CD14-positive monocyte (primary cell): ENCODE measurements at regions not wholly inside any gene's neighbourhood (a gene's known extent, or its start where the extent isn't known, plus 50 kb on each side); places are given as distances from the start of the nearest gene placed in this dataset.
"Not testable (repeated sequence)": the region's sequence is repeated elsewhere in the genome, so short reads cannot be mapped to it uniquely, and the experiment has no call there.

Experiments used
- DNase-seq, 3 donors: peaks; one replicate each; pipeline ENCODE4 v3.0.0-alpha.2; 2011 to 2022
- H2AFZ ChIP-seq: 2 replicates; pipeline ENCODE4 v1.6.0; 2012; ENCODE audit warnings: mild to moderate bottlenecking, low read depth, low read length, inconsistent platforms; ENCODE audit not compliant: insufficient read depth, poor library complexity, severe bottlenecking
- H3K27ac ChIP-seq, 2 donors: 1 replicate in 1 of 2; 2 replicates in 1 of 2; pipeline ENCODE4 v1.5.1; 2012 to 2013; ENCODE audit warnings: low read length in 2 of 2, control low read depth in 1 of 2, inconsistent platforms in 1 of 2, low read depth in 1 of 2, mild to moderate bottlenecking in 1 of 2
- H3K27me3 ChIP-seq, 2 donors: one replicate each; pipeline versions ENCODE4 v1.6.0 to v1.6.1; 2011 to 2013; ENCODE audit warnings: low read length in 2 of 2; ENCODE audit not compliant: control insufficient read depth in 2 of 2, insufficient read depth in 2 of 2
- H3K36me3 ChIP-seq, 2 donors: replicated peaks in 1 of 2; 1 replicate in 1 of 2; 2 replicates in 1 of 2; pipeline versions ENCODE4 v1.5.1 to v1.6.1; 2012 to 2013; ENCODE audit warnings: low read length in 2 of 2, control low read depth in 1 of 2, inconsistent platforms in 1 of 2, mild to moderate bottlenecking in 1 of 2; ENCODE audit not compliant: insufficient read depth in 2 of 2, control insufficient read depth in 1 of 2
- H3K4me1 ChIP-seq, 2 donors: 1 replicate in 1 of 2; 2 replicates in 1 of 2; pipeline versions ENCODE4 v1.5.1 to v1.6.1; 2012 to 2013; ENCODE audit warnings: low read length in 2 of 2, control low read depth in 1 of 2, inconsistent platforms in 1 of 2, mild to moderate bottlenecking in 1 of 2, moderate library complexity in 1 of 2; ENCODE audit not compliant: insufficient read depth in 2 of 2, control insufficient read depth in 1 of 2
- H3K4me2 ChIP-seq: replicated peaks from 2 replicates; pipeline ENCODE3; 2012; ENCODE audit warnings: low read length, moderate library complexity, mild to moderate bottlenecking; ENCODE audit not compliant: poor library complexity, severe bottlenecking; ENCODE audit errors: extremely low read depth
- H3K4me3 ChIP-seq, 3 experiments: fragments of 200-600 bp in 1 of 3; sonication (generic) in 1 of 3; replicated peaks in 1 of 3; 1 replicate in 2 of 3; 2 replicates in 1 of 3; pipeline ENCODE4 v1.5.1; 2011 to 2013; ENCODE audit warnings: low read length in 3 of 3, mild to moderate bottlenecking in 3 of 3, control low read depth in 2 of 3, low read depth in 2 of 3, inconsistent platforms in 1 of 3, moderate library complexity in 1 of 3
- H3K79me2 ChIP-seq: 2 replicates; pipeline ENCODE4 v1.6.0; 2012; ENCODE audit warnings: mild to moderate bottlenecking, control low read depth, inconsistent platforms, low read length, moderate library complexity; ENCODE audit not compliant: insufficient read depth
- H3K9ac ChIP-seq: 2 replicates; pipeline ENCODE4 v1.6.0; 2017; ENCODE audit warnings: low read length, mild to moderate bottlenecking; ENCODE audit not compliant: insufficient read depth, poor library complexity, severe bottlenecking
- H3K9me3 ChIP-seq, 2 donors: replicated peaks in 1 of 2; 1 replicate in 1 of 2; 2 replicates in 1 of 2; pipeline versions ENCODE4 v1.5.1 to v1.6.1; 2012 to 2013; ENCODE audit warnings: low read length in 2 of 2, control low read depth in 1 of 2; ENCODE audit not compliant: control insufficient read depth in 1 of 2, insufficient read depth in 1 of 2
- H4K20me1 ChIP-seq: 2 replicates; pipeline ENCODE4 v1.6.0; 2012; ENCODE audit warnings: mild to moderate bottlenecking, low read length, control low read depth, moderate library complexity; ENCODE audit not compliant: insufficient read depth
- H3K27ac Mint-ChIP-seq, 7 donors: one replicate each; pipeline ENCODE4 v1.8.0; 2020; ENCODE audit warnings: mild to moderate bottlenecking in 7 of 7, mixed read lengths in 7 of 7, moderate library complexity in 6 of 7, inconsistent platforms in 2 of 7
- H3K27me3 Mint-ChIP-seq, 3 donors: one replicate each; pipeline ENCODE4 v1.8.0; 2021 to 2022; ENCODE audit warnings: low read depth in 3 of 3, mild to moderate bottlenecking in 3 of 3, mixed read lengths in 3 of 3, moderate library complexity in 3 of 3, inconsistent platforms in 1 of 3
- H3K36me3 Mint-ChIP-seq, 2 donors: one replicate each; pipeline ENCODE4 v1.8.0; 2020; ENCODE audit warnings: mixed read lengths in 2 of 2, inconsistent platforms in 1 of 2, mild to moderate bottlenecking in 1 of 2
- H3K4me1 Mint-ChIP-seq: one replicate; pipeline ENCODE4 v1.8.0; 2020; ENCODE audit warnings: mild to moderate bottlenecking, mixed read lengths
- H3K4me3 Mint-ChIP-seq, 2 donors: one replicate each; pipeline ENCODE4 v1.8.0; 2020; ENCODE audit warnings: mild to moderate bottlenecking in 2 of 2, mixed read lengths in 2 of 2, moderate library complexity in 1 of 2
- H3K9me3 Mint-ChIP-seq, 7 donors: one replicate each; pipeline ENCODE4 v1.8.0; 2020 to 2022; ENCODE audit warnings: mixed read lengths in 7 of 7, mild to moderate bottlenecking in 6 of 7, moderate library complexity in 6 of 7, inconsistent platforms in 2 of 7
- CTCF ChIP-seq: fragments of 200-600 bp; IDR thresholded peaks from one replicate; pipeline ENCODE4 v1.8.0; 2022; ENCODE audit warnings: antibody characterized with exemption, mild to moderate bottlenecking
- WGBS: methylation state at CpG from one replicate; pipeline ENCODE4 v1.1.5; 2013; ENCODE audit warnings: missing lambda C conversion rate; ENCODE audit not compliant: insufficient coverage; 5-methylcytosine and 5-hydroxymethylcytosine counted together
- intact Hi-C, 2 donors: fragments of 100-400 bp; cut with micrococcal nuclease; formaldehyde crosslinking; loops; one replicate each; pipeline versions ENCODE4 v1.15.0 to v1.15.1; 2023

- WGBS = 96% methylated on average over 9 of the region's 11 CpGs
- Histone ChIP-seq H3K4me1 (no peaks in the 10 kb centered on the region), H3K4me3 (no peak overlapping the region), H3K36me3 (no peaks in the 10 kb centered on the region), H2AFZ (no peak overlapping the region), H4K20me1 (no peaks in the 10 kb centered on the region), H3K79me2 (no peaks in the 10 kb centered on the region), H3K9me3 (no peaks in the 10 kb centered on the region), H3K4me2 (no peak overlapping the region), H3K27me3 (peaks cover 0 to 9% of the 10 kb centered on the region in 2 donors), H3K27ac (no peak overlapping the region), H3K9ac (no peak overlapping the region)
- H3K27me3 Mint-ChIP-seq = peaks cover 8 to 18% (median 9%) of the 10 kb centered on the region in 3 donors
- intact Hi-C loops = no loop called here
- no peaks in the 10 kb centered on the region for H3K4me1 Mint-ChIP-seq
- no peaks in the 10 kb centered on the region for H3K36me3 Mint-ChIP-seq
- DNase-seq = no peak
- peaks cover 0 to 3% (median 0%) of the 10 kb centered on the region in 7 donors for H3K9me3 Mint-ChIP-seq
- H3K27ac Mint-ChIP-seq = no peak overlapping the region
- H3K4me3 Mint-ChIP-seq = no peak overlapping the region
- no peak for TF ChIP-seq CTCF
Observed at GRCh38 chr13:30837227-30838159, 68.6 kb upstream of the MEDAG start.

- H3K79me2 ChIP-seq, H3K4me2 ChIP-seq, H3K27ac ChIP-seq, H3K9ac ChIP-seq, H2AFZ ChIP-seq, H3K9me3 Mint-ChIP-seq, H3K36me3 Mint-ChIP-seq, H3K27me3 ChIP-seq, DNase-seq, H3K4me3 ChIP-seq, H3K4me1 ChIP-seq, intact Hi-C loops, H3K27ac Mint-ChIP-seq, H3K4me3 Mint-ChIP-seq, H3K9me3 ChIP-seq, H3K4me1 Mint-ChIP-seq, H3K27me3 Mint-ChIP-seq, H4K20me1 ChIP-seq, H3K36me3 ChIP-seq: not testable (repeated sequence)
- WGBS = no CpG with 5 or more reads among the region's 30 CpGs
Observed at GRCh38 chr13:30839636-30840035, 66.4 kb upstream of the MEDAG start.
